Cardiac fibroblast (primary cell): ENCODE measurements at regions not wholly inside any gene's neighbourhood (a gene's known extent, or its start where the extent isn't known, plus 50 kb on each side); places are given as distances from the start of the nearest gene placed in this dataset.
"Not testable (repeated sequence)": the region's sequence is repeated elsewhere in the genome, so short reads cannot be mapped to it uniquely, and the experiment has no call there.

ENCODE experiments used
- DNase-seq, 2 donors: peaks; one replicate each; pipeline versions ENCODE4 v3.0.0 to v3.0.0-alpha.2; 2010; ENCODE audit warnings: low read depth in 2 of 2
- H3K4me3 ChIP-seq, 2 donors: replicated peaks in 1 of 2; 1 replicate in 1 of 2; 2 replicates in 1 of 2; pipeline ENCODE4 v1.5.1; 2011; ENCODE audit warnings: low read depth in 2 of 2, low read length in 2 of 2, mild to moderate bottlenecking in 2 of 2, moderate library complexity in 1 of 2
- TF ChIP-seq, protein P1 (sequence below): IDR thresholded peaks from one replicate; pipeline ENCODE4 v1.5.1; 2011; ENCODE audit warnings: low read depth, mild to moderate bottlenecking, low read length, inconsistent platforms

GRCh38 chr6:79812195-79812594 lies 135.2 kb downstream of the ELOVL4 start:
- DNase-seq: no peak
- no peak overlapping the region for H3K4me3 ChIP-seq
- TF ChIP-seq, protein P1, sequence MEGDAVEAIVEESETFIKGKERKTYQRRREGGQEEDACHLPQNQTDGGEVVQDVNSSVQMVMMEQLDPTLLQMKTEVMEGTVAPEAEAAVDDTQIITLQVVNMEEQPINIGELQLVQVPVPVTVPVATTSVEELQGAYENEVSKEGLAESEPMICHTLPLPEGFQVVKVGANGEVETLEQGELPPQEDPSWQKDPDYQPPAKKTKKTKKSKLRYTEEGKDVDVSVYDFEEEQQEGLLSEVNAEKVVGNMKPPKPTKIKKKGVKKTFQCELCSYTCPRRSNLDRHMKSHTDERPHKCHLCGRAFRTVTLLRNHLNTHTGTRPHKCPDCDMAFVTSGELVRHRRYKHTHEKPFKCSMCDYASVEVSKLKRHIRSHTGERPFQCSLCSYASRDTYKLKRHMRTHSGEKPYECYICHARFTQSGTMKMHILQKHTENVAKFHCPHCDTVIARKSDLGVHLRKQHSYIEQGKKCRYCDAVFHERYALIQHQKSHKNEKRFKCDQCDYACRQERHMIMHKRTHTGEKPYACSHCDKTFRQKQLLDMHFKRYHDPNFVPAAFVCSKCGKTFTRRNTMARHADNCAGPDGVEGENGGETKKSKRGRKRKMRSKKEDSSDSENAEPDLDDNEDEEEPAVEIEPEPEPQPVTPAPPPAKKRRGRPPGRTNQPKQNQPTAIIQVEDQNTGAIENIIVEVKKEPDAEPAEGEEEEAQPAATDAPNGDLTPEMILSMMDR: no peak

DNA sequence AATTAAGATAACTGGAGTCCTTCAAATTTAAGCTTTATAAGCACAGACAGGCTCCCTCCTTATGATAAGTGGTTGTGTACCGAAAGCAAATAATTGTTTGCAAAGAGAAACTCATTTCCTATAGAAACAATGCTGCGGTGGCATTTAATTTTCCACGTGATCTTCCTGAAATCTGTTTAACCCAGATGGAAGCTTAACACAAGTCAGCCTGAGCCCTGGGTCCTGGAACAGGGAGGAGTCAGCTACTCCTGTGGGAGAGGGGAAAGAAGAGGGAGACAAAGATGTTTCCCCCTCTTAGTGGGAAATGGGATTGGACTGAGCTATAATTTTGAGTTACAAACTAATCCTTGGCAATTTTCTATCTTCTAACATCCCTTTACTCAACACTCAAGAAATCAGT lies 136.5 kb downstream of the ELOVL4 start:
- no peak overlapping the region for H3K4me3 ChIP-seq
- TF ChIP-seq, protein P1: no peak
- DNase-seq: no peak

GRCh38 chr6:79810185-79810705 lies 137.1 kb downstream of the ELOVL4 start:
- no peak overlapping the region for H3K4me3 ChIP-seq
- TF ChIP-seq, protein P1: no peak

DNA sequence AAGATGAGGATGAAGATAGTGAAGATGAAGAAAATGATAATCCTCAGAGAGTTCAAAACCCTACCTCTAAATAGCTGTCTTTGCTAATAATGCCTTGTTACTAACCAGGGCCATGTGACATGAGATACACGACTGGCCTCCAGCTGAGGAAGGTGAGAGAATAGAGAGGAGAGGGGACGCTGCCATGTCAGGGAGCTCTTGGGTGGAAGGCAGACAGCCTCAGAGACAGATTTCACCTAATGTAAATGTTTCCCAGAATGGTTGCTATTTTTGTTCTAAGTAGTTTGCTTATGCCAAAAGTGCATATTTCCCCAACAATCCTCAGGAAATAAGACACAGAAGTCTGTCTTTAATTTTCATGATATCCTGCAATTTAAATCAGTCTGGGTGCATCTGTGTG lies 138.4 kb downstream of the ELOVL4 start:
- DNase-seq: no peak
- TF ChIP-seq, protein P1: no peak
- no peak overlapping the region for H3K4me3 ChIP-seq

More at GRCh38 chr6:79810185-79810705, 137.1 kb downstream of the ELOVL4 start:
- no peak for DNase-seq

DNA sequence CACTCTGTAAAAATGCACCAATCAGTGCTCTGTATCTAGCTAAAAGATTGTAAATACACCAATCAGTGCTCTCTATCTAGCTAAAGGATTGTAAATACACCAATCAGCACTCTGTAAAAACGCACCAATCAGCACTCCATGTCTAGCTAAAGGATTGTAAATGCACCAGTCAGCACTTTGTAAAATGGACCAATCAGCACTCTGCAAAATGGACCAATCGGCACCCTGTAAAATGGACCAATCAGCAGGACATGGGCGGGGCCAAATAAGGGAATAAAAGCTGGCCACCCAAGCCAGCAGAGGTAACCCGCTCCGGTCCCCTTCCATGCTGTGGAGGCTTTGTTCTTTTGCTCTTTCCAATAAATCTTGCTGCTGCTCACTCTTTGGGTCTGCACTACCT lies 140.7 kb downstream of the ELOVL4 start:
- H3K4me3 ChIP-seq, DNase-seq: not testable (repeated sequence)

- DNase-seq: no peak
- TF ChIP-seq, protein P1: no peak
- no peak overlapping the region for H3K4me3 ChIP-seq
Measured at GRCh38 chr6:79804732-79805131, 142.6 kb downstream of the ELOVL4 start.

- DNase-seq: no peak
- TF ChIP-seq, protein P1: no peak
Measured at GRCh38 chr6:79803917-79804316, 143.4 kb downstream of the ELOVL4 start.

More at GRCh38 chr6:79803917-79804316, 143.4 kb downstream of the ELOVL4 start:
- no peak overlapping the region for H3K4me3 ChIP-seq
